Colonic mucosa (tissue), 4 donors: ENCODE measurements at regions not wholly inside any gene's neighbourhood (a gene's known extent, or its start where the extent isn't known, plus 50 kb on each side); places are given as distances from the start of the nearest gene placed in this dataset.

Experiments
- DNase-seq: peaks from one replicate; pipeline ENCODE4 v3.0.0-alpha.2; 2020
- H3K27ac ChIP-seq: fragments of 200-600 bp; one replicate; pipeline ENCODE4 v1.8.0; 2021
- H3K27me3 ChIP-seq: fragments of 200-600 bp; one replicate; pipeline ENCODE4 v1.8.0; 2021
- H3K36me3 ChIP-seq: fragments of 200-600 bp; one replicate; pipeline ENCODE4 v1.8.0; 2021
- H3K4me1 ChIP-seq: fragments of 200-600 bp; one replicate; pipeline ENCODE4 v1.8.0; 2021; ENCODE audit warnings: mild to moderate bottlenecking
- H3K4me3 ChIP-seq: fragments of 200-600 bp; one replicate; pipeline ENCODE4 v1.8.0; 2021
- H3K9ac ChIP-seq, 2 donors: one replicate each; pipeline ENCODE4 v1.7.0; 2013; ENCODE audit warnings: control low read depth in 2 of 2, low read depth in 2 of 2, low read length in 2 of 2
- H3K9me3 ChIP-seq: fragments of 200-600 bp; one replicate; pipeline ENCODE4 v1.8.0; 2021
- intact Hi-C: fragments of 100-400 bp; cut with DNase I; formaldehyde crosslinking; loops from one replicate; pipeline ENCODE4 v1.14.1; 2022
- TF ChIP-seq, protein P1 (sequence below): fragments of 200-600 bp; IDR thresholded peaks from one replicate; pipeline ENCODE4 v1.8.0; 2022; ENCODE audit warnings: antibody characterized with exemption, mild to moderate bottlenecking
- donor health status: healthy.
- donor health status: DM: no; HTN: no; CAD: no.
- donor health status: DM: no; HTN: no; CAD: no.

DNA sequence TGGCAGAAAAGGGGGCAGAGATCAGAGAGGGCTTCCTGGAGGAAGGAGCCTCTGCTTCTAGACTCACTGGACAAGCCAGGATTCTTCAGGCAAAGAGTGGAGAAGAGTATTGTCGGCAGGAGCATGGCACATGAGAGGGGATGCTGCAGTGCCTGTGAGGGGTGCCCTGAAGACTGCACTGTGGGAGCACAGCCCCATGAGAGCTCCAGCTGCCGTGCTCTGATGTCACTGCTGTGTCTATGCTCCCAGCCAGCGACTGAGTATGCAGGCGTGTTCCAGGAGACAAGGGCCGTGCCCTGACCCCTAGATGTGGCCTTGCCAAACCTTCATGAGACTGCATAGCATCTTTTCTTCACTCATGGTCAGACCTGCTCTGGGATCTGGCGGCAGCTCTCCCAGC is 339.1 kb downstream of the RPS24 start:
- Histone ChIP-seq H3K9ac (no peak overlapping the region), H3K4me1 (no peaks in the 10 kb centered on the region), H3K36me3 (no peaks in the 10 kb centered on the region), H3K27ac (no peak overlapping the region), H3K4me3 (no peak overlapping the region), H3K9me3 (no peaks in the 10 kb centered on the region), H3K27me3 (no peaks in the 10 kb centered on the region)
- intact Hi-C loops = no loop called here
- no peak for DNase-seq
- TF ChIP-seq, protein P1, sequence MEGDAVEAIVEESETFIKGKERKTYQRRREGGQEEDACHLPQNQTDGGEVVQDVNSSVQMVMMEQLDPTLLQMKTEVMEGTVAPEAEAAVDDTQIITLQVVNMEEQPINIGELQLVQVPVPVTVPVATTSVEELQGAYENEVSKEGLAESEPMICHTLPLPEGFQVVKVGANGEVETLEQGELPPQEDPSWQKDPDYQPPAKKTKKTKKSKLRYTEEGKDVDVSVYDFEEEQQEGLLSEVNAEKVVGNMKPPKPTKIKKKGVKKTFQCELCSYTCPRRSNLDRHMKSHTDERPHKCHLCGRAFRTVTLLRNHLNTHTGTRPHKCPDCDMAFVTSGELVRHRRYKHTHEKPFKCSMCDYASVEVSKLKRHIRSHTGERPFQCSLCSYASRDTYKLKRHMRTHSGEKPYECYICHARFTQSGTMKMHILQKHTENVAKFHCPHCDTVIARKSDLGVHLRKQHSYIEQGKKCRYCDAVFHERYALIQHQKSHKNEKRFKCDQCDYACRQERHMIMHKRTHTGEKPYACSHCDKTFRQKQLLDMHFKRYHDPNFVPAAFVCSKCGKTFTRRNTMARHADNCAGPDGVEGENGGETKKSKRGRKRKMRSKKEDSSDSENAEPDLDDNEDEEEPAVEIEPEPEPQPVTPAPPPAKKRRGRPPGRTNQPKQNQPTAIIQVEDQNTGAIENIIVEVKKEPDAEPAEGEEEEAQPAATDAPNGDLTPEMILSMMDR = no peak

DNA sequence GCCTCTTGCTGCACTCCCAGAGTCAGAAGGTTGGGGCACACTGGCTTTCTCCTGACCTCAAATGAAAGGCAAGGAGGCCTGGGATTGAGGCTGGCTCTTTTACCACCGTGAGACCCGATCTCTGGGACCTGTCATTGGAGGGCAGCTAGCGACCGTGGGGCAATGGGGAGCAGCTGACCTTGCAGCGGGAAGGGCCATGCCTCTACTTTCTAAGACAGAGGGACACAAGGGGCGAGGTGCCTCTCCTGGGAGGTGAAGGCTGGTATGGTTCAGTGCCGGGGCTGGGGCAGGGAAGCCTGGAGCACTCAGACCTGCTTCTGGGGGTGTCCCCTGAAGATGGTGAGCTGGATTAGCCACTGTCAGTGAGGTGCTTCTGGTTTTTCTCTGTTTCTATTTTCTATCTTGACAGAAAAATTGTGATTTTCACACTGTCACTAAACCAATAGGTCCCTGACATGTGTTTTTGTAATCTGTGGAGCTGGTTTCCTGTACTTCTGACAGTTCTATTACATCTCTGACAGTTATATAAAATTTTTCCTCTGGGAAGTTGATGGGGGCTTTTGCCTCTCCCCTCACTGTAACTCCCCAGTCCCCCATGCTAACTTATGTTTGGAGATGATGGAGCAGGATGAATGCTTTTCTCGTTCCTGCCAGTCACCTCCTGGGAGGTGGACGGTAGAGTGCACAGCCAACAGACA is 340.8 kb downstream of the RPS24 start:
- TF ChIP-seq, protein P1 = no peak
- Histone ChIP-seq H3K4me3 (no peak overlapping the region), H3K27ac (no peak overlapping the region), H3K4me1 (no peaks in the 10 kb centered on the region), H3K9me3 (no peaks in the 10 kb centered on the region), H3K27me3 (no peaks in the 10 kb centered on the region), H3K36me3 (no peaks in the 10 kb centered on the region), H3K9ac (no peak overlapping the region)
- intact Hi-C loops = no loop called here
- DNase-seq = no peak

DNA sequence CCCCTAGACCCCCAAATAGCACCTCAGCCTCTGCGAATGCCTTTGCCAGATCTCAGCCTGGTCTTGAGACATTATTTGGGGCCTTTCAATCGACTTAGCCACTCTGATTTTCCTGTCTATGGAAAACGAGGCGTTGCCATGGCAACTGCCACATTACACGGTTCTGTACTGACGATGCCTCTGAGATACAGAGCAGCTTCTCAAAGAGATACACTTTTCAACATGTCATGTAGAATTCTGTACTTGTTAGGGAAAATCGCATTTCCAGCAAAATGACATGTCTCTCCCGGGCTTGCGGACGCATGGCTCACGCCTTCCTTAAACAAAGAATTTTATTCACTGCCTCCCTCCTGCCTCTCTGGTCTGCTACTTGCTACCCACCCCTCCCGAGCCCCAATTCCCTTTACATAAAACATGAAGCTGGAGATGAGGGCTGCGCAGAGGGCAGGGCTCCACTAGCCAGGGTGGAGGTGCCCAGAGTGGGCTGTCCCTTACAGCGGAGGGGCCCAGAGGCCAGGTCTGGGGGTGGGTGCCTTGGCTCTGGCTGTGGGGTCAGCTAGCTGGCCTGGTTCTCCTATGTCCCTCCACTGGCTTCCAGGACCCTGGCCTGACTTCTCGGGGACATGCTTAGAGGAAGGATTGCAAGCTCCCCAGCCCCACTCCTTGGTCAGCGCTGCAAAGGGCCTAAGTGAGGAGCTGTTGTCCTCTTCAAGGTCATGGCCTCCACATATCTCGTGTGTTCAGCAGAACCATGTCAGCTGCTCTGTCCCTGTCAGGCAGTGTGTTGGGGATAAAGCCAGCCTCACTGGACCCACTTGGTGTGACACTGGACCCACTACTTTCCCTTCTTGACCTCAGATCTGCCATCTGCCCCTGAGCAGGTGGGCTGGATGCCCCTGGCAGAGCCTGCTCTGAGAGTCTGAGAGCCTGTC is 342.5 kb downstream of the RPS24 start:
- TF ChIP-seq, protein P1 = no peak
- H3K9me3 ChIP-seq = no peaks in the 10 kb centered on the region
- no peaks in the 10 kb centered on the region for H3K36me3 ChIP-seq
- no peak for DNase-seq
- H3K27me3 ChIP-seq = no peaks in the 10 kb centered on the region
- intact Hi-C loops = no loop called here
- no peak overlapping the region for H3K9ac ChIP-seq
- H3K4me1 ChIP-seq = no peaks in the 10 kb centered on the region
- H3K27ac ChIP-seq = no peak overlapping the region
- no peak overlapping the region for H3K4me3 ChIP-seq

DNA sequence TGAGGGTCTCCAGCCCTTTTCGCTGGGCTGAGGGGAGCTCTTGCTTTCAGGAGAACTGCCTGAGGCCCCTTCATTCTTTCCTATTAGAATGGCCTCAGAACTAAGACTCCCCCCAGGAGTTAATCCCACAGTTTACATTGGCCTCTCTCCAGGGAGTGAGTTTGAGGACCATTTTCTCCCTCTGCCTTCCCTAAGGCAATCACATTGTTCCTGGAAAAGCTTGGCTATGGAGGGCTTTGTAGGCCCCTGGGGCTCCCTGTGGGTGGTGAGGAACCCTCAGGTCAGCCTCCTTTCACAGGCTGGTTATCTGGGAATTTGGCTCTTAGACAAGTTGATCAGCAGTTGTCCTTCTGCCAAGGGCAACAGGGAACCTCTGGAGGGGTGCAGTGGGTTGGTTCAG is 343.7 kb downstream of the RPS24 start:
- Histone ChIP-seq H3K36me3 (no peaks in the 10 kb centered on the region), H3K9me3 (no peaks in the 10 kb centered on the region), H3K4me3 (no peak overlapping the region), H3K27ac (no peak overlapping the region), H3K4me1 (no peaks in the 10 kb centered on the region), H3K9ac (no peak overlapping the region), H3K27me3 (no peaks in the 10 kb centered on the region)
- intact Hi-C loops = no loop called here
- DNase-seq = no peak
- TF ChIP-seq, protein P1 = no peak

DNA sequence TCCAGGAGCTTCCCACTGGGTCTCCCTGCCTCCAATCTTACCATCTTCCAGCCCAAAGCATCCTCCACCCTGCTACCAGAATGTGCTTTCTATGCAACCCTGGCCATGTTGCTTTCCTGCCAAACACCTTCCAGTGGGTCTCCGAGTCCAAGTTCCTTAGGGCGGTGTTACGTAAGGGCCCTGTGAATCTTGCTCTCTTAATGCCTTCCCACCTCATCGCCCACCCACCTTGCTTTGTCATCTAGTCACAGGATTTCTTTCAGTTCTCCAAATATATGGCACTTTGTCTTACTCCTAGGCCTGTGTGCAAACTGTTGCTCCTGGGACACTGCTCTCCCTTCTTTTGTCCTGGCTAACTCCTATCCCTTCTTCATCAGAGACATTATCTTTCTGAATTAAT is 344.5 kb downstream of the RPS24 start:
- intact Hi-C loops = no loop called here
- Histone ChIP-seq H3K36me3 (no peaks in the 10 kb centered on the region), H3K9me3 (no peaks in the 10 kb centered on the region), H3K9ac (no peak overlapping the region), H3K4me1 (no peaks in the 10 kb centered on the region), H3K27ac (no peak overlapping the region), H3K27me3 (no peaks in the 10 kb centered on the region), H3K4me3 (no peak overlapping the region)
- TF ChIP-seq, protein P1 = no peak
- DNase-seq = no peak
